ENCODE measurements at regions not wholly inside any gene's neighbourhood (a gene's known extent, or its start where the extent isn't known, plus 50 kb on each side); places are given as distances from the start of the nearest gene placed in this dataset.
A peak's percentile ranks its signal among the peaks of the same experiment; 100 is the strongest.

DNA sequence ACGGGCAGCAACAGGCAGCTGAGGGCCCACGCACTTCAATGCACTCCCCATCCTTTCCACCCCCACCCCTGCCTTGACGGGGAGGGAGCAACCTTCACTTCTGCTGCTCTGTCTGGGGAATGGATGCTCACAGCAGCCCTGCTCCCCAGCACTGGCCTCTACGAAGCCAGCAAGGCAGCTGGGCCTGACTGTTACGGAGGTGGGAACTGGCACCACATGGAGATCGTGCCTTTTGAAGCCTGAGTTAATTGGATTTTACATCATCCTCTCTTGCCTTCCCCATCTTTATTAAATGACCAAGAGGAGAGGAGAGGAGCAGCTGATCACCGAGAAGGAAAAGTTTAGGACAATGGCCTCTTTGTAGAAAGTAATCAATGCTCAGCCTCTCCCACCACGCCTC is 187.0 kb upstream of the RPL38 start:
- DNase-seq (ENCODE audit: low spot score): no peak

GRCh38 chr17:74017466-74017865 is 186.0 kb upstream of the RPL38 start:
- DNase-seq (ENCODE audit: low spot score): no peak

DNA sequence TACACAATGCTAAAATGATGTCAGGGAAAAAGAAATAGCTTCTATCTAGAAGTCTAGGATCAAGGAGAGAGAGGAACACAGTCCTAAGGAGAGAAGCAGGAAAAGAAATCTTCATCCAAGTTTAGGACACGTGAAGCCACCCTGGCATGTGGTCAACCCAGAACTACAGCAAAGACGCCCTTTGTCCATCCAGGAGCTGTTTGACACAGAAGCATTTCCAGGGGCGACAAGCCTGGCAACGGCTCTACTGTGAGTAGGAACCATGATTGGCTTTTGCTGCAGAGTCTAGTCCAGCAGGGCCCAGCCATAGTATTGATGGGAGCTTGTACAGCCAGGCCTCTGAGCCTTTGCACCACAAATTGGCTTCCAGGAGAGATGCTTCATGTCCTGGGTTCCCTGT is 185.4 kb upstream of the RPL38 start:
- DNase-seq (ENCODE audit: low spot score): no peak

- DNase-seq (ENCODE audit: low spot score): no peak
Observed at GRCh38 chr17:74019271-74019670, 184.2 kb upstream of the RPL38 start.

- no peak for DNase-seq (ENCODE audit: low spot score)
Observed at GRCh38 chr17:74019860-74020259, 183.6 kb upstream of the RPL38 start.

GRCh38 chr17:74020522-74020921 is 183.0 kb upstream of the RPL38 start:
- no peak for DNase-seq (ENCODE audit: low spot score)

DNA sequence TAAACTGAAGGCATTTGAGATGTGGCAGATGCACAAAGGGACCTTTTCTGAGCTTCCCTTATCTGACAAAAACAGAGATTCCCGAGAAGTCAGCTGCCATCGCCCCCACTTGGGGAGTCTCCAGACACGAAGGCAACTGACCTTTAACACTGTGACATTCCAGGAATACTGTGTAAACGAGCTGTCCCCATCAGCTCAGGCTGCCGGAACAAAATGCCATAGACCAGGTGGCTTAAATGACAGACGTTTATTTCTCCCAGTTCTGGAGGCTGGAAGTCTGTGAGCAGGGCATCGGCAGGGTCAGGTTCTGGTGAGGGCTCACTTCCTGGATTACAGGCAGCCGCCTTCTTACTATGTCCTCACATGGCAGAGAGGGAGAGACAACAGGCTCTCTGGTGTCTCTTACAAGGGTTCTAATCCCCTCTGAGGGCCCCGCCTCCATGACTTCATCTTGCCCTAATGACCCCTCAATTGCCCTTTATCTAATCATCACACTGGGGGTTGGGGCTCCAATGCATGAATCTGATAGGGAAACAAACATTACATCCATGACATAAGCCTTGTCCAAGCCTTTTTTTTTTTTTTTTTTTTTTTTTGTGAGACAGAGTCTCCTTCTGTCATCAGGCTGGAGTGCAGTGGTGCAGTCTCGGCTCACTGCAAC is 178.5 kb upstream of the RPL38 start:
- DNase-seq (ENCODE audit: low spot score): no peak

- peak; percentile 72 for DNase-seq (ENCODE audit: low spot score)
Observed at GRCh38 chr17:74027444-74027843, 176.0 kb upstream of the RPL38 start.

GRCh38 chr17:74028354-74029116 is 174.9 kb upstream of the RPL38 start:
- no peak for DNase-seq (ENCODE audit: low spot score)

GRCh38 chr17:74031316-74032090 is 172.0 kb upstream of the RPL38 start:
- DNase-seq (ENCODE audit: low spot score): no peak

- DNase-seq (ENCODE audit: low spot score): no peak
Observed at GRCh38 chr17:74032222-74032621, 171.3 kb upstream of the RPL38 start.

DNA sequence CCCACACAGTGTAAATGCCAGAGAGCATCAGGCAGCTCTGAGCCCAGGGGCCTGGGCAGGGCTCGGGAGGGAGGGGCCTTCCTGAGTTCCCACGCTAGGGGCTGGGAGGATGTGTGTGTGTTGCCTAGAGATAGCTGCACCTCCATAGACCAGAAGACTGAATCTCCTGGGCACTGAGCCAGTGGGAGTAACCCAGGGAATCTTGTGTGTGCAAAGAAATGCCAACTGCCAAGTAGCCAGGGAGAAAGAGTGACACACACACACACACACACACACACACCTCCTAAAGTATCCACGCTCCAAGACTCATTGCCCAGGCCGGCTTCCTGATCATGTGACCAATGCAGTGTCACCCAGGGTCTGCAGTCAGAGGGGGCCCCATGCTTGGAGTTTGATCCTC is 166.2 kb upstream of the RPL38 start:
- DNase-seq (ENCODE audit: low spot score): no peak

GRCh38 chr17:74040291-74040690 is 163.2 kb upstream of the RPL38 start:
- DNase-seq (ENCODE audit: low spot score): peak; percentile 70

DNA sequence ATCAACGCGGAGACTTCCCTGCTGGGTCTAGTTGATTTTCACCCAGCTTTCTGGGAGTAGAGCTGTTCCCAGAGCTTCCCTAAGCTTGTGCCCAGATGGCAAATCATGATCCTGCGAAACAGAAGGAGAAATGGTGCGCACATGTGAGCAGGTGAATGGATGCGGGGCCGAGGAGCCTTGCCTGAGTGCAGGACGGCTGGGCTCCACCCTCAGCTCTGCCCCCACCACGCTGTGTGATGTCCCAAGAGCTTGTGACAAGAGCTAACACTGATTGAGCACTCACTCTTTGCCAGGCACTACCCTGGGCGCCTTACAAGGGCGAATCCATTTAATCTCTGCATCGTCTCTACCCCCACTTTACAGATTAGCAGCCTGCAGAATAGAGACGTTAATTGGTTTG is 162.7 kb upstream of the RPL38 start:
- peak; percentile 42 for DNase-seq (ENCODE audit: low spot score)

DNA sequence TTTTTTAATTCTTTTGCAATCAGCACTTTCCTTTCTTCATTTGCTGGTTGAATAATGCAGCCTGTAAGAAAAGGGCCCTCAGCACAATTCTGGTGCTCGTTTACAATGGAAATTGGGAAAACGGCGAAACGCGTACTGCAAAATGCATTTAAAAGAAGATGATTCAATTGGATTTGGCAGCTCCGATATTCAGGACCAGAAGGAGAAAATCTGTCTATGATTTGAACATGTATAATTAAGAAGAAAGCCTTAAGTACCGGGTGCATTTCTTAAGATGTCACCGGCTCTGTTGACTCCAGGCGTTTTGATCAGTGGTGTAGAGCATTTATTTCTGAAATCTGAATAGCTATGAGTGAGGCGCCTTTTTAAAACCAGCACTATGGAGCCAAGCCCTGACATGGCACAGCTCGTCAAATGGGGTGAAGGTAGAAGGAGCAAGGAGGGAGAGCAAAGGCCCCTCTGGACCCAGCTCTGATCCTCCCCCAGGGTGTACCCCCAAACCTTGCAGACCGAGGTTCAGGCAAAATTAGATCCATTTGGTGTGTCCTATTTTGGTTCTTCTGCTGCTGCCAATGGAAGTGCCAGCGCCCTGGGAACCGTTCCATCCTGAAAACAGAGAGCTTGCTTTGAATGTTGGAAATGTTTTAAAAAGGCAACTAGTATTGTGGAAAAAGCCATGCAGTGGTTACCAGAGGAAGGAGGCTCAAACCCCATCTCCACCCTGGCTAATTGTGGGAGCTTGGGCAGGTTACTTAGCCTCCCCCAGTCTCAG is 161.4 kb upstream of the RPL38 start:
- peak; percentile 89 for DNase-seq (ENCODE audit: low spot score)

DNA sequence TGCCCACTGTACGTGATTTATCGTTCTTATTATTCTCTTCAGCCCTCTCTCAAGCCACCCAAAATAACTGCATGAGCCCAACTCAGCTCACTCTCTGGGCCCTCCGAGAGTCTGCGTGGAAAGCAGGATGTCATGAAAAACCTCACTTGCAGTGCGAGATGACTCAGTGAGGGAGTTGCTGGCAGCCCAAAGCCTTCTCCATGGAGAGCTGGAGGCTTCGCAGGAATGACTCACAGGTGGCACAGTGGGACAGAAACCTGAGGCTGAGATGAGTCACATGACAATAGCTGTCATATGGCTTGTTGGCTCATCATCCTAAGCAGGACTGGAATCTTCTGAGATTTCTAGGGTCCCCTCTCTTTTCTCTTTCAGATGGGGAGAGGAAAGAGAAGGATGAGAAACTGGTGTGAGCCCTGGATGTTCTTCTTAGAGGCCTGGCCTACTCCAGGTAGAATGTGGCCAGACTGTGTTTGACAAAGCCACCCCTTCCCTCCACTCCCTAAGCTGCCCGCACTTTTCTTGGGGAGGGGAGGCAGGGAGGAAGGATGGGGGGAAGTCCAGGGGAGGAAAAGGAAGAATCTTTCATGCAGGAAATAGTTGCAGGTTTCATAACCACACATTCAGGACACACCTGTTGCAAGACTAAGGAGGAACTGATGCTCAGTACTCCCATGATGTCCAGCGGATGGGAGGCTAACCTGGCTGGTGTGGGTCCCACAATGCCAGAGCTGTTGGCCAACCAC is 160.6 kb upstream of the RPL38 start:
- peak; percentile 94 for DNase-seq (ENCODE audit: low spot score)

DNA sequence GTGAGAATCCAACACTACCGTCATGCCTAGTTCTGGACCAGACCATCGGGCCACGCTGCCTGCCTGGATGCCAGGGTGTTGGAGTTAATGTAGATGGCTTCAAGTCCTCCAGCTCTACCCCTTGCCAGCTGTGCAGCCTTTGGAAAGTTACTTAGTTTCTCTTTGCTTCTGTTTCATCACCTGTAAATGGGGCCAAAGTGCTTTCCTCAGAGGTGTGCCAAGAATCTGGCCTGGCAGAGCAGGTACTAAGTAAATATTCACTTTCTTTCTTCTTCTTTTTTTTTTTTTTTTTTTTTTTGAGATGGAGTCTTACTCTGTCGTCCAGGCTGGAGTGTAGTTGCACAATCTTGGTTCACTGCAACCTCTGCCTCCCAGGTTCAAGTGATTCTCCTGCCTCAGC is 159.5 kb upstream of the RPL38 start:
- DNase-seq (ENCODE audit: low spot score): no peak

GRCh38 chr17:74045608-74046280 is 157.7 kb upstream of the RPL38 start:
- DNase-seq (ENCODE audit: low spot score): no peak

- no peak for DNase-seq (ENCODE audit: low spot score)
Observed at GRCh38 chr17:74049167-74049966, 154.1 kb upstream of the RPL38 start.

DNA sequence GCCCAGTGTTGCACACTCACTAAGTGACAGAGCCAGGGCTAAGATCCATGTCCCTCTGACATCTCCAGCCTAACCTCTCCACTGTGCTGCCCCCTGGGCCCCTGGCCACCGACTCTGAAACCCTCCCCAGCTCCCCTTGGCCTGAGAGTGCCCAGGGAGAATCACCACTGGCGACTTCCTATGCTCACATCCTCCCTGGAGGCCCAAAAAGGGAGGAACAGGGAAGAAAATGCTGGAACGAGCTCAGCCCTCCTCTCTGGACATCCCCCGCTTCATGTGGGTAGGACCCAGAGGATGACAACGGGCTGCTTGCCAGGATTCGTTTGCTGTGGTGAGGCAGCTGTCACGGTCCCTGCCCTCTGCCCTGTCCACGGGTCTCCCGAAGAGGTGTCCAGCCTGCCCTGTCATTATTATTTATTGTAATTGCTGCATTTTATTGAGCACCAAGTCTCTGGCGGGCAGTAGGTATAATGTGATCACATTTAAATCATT is 153.5 kb upstream of the RPL38 start:
- no peak for DNase-seq (ENCODE audit: low spot score)

Measured in cerebellar cortex (tissue), 1 donor.